Germinal center (tissue), 1 donor: ENCODE measurements at regions not wholly inside any gene's neighbourhood (a gene's known extent, or its start where the extent isn't known, plus 50 kb on each side); places are given as distances from the start of the nearest gene placed in this dataset.

Source experiments
- DNase-seq: peaks from one replicate; pipeline ENCODE4 v3.0.0; 2012; ENCODE audit warnings: mixed read lengths, low spot score

DNA sequence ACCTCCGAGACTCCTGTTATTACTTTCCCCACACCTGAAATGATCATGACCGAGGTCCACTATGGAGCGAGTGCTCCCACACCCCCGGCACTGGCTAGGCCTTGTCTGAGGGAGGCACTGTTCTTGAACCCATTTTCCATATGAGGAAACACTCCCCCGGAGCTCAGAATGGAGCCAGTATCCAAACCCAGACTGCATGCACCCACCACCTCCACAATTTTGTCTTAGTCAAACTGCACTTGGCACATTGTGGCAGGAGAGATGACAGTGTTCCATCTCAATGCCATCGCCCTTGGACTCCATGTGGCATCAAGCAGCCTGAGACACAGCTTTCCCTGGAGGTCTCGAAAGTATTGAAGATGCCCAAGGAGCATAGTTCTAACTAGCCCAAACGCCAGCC is 154.1 kb downstream of the NUP210 start:
- DNase-seq: no peak

DNA sequence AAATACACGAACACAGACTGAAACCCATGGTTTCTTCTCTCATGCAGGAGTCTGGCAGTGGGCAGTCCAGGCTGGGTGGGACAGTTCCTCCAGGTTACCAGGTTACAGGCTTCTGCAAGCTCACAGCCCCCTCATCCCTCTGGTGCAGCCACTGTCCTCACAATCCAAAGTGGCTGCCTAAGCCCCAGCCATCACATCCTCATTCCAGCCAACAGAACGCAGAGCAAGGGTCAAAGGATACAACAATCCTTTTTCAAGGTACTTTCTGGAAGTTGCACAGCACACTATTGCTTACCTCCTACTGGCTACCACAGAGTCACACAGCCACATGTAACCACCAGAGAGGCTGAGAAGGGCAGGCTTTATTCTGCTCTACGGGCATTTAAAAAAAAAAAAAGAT is 154.6 kb downstream of the NUP210 start:
- no peak for DNase-seq

DNA sequence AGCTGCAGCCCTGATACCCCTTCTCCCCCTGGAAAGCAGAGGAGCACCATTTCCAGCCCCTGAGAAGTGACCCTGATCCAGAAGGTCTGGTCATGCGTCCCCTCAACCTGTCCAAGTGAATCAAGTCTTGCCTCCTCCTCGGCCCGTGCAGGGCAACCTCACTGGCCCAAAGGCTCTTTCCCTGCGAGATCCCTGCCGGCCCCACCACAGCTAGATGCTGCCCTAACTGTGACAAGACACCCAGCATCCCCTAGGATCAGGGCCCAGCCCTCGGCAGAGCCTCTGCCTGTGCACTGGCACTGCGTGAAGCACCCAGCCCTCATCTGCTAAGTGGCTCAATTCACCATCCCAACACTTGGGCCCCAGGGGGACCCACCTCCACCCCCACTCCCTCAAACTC is 155.1 kb downstream of the NUP210 start:
- DNase-seq: no peak

DNA sequence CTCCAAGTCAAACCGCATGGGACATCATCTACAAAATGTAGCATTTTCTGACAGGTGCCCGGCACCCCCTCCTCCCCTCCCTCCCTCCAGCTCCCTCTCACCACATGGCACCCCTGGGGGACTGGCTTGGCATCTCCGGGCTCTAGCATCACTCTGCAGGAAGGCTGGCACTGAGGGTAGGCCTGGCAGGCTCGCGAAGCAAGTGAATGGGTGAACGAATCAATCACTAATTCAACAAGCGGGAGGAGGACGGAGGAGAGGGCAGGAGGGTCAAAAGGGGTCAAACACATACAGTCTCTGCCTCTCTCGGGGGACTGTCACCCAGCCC is 155.7 kb downstream of the NUP210 start:
- no peak for DNase-seq

DNA sequence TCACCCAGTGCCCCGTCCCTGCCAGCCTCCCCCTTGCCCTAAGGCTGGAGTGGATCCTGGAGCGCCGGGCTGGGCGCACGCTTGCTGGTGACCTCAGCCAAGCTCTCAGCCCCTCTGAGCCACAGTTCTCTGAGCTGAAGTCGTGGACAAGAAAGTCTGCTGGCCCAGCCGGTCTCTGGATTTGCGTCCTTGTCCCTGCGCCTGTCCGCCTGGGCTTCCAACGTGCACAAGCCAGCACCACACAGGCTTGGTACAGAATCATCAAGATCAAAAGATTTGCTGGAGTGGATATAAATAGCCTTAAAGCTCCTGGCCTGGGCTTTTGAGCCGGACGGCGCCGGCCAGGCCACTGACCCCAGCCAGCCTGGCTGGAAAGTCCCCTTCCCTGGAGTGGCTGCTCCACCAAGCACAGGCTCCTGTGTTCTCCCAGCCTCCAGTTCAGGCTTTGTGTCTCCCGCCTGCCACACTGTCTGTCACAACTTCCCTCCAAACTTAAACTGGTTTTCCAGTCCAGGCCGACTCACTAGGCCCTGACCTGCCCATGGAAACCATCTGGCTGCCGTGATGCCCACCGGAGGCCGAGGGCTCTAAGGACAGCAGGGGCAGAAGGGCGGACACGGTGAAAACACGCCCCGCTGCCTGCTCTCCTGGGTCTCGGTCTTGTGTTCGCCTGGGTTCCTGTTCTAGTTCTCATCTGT is 156.2 kb downstream of the NUP210 start:
- no peak for DNase-seq

DNA sequence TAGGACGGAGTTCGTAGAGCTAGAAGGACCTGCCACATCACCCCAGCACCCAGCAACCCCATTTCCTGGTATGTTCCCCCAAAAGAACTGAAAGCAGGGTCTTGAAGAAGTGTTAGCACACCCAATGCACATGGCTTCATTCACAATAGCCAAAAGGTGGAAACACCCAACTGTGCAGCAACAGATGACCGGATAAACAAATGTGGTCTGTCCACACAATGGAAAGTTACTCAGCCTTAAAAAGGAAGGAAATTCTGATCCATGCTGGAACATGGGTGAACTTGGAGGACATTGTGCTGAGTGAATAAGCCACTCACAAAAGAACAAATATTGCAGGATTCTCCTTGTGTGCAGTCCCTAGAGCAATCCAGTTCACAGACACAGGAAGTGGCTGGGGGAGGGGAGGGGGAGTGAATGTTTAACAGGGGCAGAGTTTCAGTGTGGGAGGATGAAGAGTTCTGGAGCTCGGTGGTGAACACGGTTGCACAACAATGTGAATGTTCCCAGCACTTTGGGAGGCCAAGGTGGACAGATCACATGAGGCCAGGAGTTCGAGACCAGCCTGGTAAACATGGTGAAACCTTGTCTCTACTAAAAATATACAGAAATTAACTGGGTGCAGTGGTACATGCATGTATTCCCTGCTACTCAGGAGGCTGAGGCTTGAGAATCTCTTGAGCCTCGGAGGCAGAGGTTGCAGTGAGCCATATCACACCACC is 157.5 kb downstream of the NUP210 start:
- DNase-seq: no peak

DNA sequence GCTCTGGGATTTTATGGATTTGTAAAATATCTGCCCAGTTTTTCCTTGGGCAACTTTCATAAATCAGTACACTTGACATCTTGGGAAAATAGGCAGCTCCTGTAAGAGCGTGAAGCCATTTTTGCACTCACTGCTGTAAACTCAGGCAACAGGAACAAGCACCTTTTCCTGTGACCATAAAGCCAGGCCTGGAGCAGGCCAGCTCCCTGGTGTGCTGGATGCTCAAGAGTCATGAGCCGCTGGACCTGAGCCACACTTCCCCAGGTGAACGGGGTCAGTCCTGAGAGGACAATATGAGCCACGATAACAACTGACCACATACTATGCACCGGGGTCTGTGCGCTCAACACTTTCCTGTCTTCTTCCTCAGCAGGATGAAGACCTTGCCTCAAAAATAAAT is 158.2 kb downstream of the NUP210 start:
- no peak for DNase-seq

DNA sequence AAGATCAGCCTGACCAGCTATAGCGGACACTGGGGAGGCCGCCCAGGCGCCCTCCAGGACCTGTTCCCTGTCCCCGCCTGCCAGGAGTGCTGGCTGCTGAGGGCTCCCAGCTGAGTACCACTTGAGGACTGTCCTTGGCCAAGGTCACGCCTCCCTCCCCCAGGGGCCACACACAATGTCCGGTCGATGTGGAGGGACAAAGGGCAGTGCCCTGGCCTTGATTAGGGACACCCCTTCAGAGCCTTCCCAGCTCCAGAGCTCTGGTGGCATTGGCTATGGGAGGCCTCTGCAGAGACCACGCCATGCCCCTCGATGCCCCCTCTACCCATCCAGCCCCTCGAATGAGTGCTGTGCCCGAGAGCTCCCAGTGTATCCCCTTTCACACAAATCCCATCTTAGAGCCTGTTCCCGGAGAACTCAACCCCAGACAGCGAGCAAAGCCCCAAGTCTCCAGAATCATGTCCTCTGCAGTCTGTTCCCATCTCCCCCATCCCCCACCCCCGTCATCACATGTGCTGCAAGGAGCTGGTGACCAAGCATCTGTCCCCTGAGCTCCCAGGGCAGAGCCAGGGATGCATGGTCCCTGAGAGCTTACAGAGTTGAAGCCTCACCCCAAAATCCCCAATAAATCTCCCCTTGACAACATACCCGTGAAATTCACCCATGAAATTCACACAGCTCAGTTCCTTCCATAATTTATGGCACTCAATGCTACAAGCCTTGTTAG is 158.9 kb downstream of the NUP210 start:
- no peak for DNase-seq

DNA sequence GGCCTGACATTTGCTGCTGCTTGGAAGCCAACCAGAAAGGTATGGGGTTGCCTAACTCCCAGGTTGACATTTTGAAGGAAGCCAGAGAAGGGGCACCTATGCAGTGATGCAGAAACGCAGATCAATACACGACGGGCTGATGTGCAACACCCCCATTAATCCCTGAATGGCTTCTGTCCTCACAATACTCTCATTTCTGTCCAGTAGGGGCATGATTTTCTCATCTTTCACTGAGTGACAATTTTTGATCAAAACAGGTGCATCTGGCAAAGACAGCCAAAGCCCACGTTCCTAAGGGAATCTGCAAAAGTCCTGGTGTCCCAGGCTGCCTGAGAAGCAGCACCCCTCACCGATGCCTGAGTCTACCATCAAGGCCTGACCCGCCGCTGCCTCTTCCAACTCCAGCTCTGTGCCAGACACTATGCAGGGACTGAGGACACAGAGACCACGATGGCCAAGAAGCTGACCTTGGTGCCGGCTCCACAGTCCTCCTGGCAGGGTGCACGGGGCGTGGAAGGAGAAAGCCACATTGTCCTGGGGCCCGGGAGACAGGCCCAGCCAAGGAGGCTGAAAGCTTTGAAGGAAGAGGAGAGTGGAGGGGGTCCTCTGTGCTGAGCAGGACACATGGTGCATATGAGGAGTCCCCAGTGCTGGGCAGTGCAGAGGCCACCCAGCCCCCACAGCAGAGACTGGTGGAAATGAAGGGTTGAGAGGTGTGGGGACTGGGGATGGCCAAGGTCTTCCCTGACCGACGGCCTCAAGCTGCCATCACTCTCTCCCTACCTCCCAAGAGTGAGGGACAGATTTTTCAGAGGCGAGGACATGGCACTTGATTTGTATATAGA is 159.6 kb downstream of the NUP210 start:
- no peak for DNase-seq

DNA sequence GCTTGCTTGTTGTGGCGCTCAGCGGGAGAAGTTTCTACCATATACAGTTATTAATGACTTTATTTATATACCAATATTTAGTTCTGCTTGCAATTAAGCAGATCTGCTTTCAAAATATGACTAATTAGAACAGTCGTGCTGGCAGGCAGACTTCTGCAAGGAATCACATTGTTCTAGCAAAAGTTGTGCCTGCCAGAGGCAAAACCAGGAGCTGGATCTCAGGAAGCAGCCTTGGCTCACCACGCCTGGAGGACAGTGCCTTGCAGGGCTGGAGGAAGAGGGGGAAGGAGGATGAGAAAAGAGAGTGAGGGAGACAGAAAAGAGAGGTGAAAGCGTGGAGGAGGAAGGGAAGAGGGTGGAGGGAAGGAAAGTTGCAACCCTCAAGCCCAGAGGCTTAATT is 160.3 kb downstream of the NUP210 start:
- no peak for DNase-seq

DNA sequence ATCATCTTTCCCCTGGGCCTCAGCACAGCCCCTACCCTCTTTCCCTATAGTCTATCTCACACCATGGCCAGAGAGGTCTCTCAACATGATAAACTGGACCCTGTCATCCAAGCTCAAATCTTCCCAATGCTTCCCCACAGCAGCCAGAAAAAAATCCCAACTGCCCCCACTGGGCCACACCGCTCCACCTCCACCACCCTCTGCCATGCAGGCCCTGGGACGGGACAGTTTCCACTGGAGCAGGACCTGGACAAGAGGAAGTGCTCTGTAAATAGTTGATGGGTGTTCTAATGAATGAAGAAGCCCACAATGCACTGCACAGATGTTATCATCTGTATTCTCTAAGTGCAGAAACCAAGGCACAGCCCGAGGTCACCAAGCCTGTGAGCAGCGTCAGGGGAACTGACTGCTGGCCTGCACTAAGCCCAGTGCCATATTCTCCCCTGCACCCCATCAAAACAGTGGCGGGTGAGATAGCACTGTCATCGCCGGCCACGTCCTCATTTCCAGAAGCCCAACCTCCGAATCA is 161.1 kb downstream of the NUP210 start:
- no peak for DNase-seq

DNA sequence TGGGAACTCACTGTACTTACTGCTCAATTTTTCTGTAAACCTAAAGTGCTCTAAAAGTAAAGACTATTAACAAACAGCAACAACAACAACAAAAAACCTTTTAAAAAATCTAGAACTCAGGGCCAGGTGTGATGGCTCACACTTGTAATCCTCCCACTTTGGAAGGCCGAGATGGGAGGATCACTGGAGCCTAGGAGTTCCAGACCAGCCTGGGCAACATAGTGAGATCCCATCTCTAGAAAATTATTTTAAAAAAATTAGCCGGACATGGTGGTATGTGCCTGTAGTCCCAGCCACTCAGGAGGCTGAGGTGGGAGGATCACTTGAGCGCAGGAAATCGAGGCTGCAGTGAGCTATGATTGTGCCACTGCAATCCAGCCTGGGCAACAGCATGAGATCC is 161.8 kb downstream of the NUP210 start:
- DNase-seq: no peak

DNA sequence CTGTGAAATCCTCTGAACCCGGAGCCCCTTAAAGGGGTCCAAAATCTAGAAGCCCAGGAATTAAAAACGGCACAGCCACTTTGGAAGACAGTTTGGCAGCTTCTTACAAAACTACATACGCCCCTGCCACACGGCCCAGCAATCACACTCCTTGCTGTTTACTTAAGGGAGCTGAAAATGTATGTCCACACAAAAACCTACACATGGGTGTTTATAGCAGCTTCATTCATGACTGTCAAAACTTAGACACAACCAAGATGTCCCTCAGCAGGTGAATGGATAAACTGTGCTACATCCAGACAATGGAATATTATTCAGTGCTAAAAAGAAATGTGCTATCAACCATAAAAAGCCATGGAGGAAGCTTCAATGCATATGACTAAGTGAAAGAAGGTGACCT is 162.5 kb downstream of the NUP210 start:
- DNase-seq: no peak

DNA sequence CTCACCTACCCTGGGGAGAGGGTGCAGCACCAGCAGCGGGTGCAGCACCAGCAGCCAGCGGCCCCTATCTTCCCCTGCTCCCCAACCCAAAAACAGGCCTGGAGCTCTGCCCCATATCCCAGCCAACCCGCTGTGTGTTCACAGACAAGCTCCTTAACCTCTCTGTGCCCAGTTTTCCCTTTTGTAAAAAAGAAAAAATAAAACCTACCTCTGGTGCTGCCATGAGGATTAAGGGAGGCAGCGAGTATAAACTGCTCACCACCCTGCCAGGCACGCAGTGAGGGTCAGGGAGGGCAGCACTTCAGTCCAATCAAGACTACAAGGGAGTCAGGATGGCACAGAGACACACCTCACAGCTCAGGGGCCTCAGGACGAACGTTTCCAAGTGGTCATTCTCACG is 163.3 kb downstream of the NUP210 start:
- DNase-seq: no peak

DNA sequence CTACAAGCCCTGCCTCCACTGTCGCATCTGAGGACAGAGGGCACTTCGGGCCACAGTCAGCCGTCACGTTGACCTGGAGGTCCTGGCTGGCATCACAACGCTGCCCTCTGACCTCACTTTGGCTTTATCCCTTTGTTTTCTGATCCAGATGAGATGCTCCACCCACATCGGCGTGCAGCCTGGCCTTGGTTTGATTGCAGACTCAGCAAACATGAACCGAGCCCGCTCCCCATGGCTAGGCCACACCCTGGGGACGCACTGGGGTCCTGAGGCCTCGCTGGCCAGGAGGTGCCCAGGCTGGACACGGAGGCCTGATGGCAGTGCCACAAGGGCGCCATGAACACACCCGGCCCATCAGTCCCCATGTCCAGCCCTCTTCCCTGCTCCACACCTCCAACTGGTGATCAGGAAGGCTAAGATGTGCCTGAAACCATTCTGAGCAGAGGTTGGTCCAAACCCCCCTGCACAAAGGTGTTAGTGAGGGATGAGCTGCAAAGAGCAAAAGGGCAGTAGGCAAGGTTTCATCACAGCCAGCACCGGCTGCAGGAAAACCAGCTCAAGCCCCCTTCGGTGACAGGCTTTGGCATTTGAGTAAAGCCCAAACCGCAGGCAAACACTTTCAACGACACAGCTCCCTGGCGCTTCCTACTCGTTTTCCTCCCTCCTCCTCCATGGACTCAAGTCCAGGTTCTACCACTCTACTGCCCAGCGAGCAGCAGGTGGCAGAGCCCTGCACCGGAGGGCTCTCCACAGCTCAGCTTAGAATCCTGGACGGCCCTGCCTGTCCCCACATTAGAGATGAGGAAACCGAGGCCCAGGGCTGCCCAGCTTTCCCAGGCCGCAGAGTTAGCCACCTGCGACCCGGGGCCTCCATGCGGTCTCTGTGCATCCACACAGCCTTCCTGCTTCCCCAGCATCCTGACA is 165.8 kb downstream of the NUP210 start:
- no peak for DNase-seq

DNA sequence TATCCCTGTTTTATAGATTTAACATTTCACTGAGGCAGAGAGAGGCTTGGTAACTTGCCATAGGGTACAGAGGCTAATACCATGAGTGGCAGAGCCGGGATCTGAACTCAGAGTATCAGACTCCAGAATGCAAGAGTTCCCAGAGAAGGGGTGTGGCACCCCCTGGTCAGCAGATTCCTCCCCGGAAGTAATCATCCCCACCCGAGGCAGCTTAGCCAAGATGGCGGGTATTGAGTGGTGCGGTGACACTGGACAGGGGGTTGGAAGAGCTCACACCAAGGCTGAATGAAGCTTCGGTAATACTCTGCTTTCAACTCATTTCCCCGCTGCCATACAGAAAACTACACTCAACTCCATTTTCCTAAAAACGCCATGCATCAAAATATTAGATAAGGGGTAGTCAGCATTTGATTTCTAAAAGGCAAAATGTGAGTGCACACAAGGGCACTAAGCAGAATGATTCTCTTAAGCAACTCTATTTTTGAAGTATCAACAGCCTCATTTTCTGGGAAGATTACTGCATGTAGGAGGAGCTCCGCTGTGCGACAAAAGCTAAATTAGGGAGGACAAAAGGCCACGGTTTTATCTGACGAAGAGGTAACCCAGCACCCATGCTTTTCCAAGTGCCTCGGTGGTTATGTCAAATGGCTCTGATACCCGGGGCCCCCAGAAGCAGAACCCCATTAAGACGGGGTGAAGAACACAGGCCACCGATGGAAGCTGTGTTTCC is 166.7 kb downstream of the NUP210 start:
- no peak for DNase-seq

DNA sequence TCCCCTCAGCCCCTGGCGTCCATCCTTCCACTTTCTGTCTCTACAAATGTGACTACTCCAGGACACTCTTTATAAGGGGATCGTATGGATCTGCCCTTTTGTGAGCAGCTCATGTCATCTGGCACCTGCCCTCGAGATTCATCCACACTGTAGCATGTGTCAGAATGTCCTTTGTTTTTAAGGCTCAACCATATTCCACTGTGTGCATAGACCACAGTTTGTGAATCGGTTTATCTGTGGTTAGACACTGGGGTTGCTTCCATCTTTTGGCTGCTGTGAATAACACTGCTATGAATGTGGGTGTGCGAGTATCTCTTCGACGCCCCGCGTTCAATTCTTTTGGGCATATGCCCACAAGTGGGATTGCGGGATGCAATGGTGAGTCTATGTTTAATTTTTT is 167.9 kb downstream of the NUP210 start:
- DNase-seq: no peak

DNA sequence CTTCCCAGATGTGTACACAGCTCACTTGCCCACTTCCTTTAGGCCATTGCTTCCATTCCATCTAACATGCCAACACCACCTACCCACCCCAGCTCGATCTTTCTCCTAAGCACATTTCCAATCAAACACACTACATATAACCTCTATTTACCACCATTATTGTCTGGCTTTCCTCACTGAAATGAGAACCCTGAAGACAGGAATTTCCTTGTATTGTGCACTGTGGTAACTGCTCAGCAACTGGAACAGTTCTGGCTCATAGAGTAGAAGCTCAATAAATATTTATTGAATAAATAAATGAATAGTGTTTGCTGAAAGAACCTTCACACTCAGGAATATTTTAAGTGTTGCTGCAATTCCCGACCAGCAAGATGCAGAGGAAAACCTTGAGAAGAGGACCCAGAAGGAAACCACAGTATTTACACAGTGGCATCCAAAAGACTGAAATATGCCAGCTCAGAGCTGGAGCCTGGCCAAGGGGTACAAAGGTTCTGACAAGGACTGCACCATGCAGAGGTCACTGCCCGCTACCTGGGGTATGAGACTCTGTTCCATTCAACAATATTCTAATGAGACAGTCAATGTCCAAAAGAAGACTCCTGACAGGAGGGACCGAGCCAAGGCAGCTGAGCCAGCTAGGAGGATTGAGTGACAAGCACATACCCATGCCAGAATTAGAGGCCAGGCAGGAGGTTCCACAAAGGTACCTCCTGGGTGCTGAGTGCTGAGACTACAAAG is 168.8 kb downstream of the NUP210 start:
- no peak for DNase-seq

DNA sequence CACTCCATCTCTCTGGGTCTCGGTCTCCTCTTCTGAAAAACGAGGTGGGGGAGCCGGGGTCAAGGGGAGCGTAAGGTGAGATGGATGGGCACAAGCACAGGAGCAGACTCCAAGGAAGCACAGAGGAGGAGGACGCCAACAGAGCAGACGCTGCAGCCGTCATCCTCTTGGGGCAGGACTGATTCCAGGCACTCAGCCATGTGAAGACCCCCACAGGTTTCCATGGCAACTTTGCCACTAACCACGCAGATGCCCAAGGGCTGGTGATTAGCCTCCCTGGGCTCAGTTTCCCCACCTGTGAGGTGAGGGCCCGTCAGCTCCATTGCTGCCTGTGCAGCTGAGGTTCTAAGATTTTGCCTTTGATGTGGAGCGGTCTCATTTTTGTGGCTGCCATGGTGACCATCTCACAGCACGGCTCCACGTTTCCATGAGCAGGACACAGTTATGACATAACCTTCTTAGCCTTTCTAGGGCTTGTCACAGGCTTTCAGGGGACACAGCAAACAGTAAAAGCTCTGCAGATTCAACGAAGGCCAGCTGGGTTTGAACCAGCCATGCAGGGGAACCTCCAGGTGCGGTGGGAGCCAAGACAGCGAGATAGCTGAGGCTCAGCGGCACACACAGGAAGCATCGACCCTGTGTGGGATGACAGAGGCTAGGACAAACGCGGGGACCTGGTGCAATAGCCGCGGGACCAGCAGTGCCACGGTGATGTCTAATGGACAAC is 170.3 kb downstream of the NUP210 start:
- DNase-seq: no peak
